ENCODE measurements at regions not wholly inside any gene's neighbourhood (a gene's known extent, or its start where the extent isn't known, plus 50 kb on each side); places are given as distances from the start of the nearest gene placed in this dataset.
A peak's percentile ranks its signal among the peaks of the same experiment; 100 is the strongest.
"Not testable (repeated sequence)": the region's sequence is repeated elsewhere in the genome, so short reads cannot be mapped to it uniquely, and the experiment has no call there.

- DNase-seq: peak in 1 of 2 experiments; percentile 8
These were observed 1224.1 kb upstream of the SEL1L start for GRCh38 chr14:82757776-82758175.

DNA sequence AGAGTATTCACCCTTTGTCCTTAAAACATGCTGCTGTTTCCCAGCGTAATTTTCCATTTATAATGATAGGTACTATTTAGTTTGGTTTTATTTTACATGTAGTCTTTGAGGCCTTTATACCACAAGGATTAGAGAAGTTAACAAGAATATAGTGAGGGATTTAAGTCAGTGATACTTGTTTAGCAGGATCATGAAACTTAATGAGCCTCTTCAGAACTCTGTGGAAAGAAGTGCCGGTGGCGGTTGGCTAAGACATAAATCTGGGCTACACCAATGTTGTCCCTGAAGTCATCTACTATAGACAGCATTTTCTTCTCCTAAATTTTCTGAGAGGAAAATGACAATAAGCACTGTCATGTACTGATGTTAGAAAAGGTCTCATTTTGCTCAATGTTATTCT lies 1226.0 kb upstream of the SEL1L start:
- no peak for DNase-seq

GRCh38 chr14:82766123-82766522 lies 1232.5 kb upstream of the SEL1L start:
- no peak for DNase-seq

DNA sequence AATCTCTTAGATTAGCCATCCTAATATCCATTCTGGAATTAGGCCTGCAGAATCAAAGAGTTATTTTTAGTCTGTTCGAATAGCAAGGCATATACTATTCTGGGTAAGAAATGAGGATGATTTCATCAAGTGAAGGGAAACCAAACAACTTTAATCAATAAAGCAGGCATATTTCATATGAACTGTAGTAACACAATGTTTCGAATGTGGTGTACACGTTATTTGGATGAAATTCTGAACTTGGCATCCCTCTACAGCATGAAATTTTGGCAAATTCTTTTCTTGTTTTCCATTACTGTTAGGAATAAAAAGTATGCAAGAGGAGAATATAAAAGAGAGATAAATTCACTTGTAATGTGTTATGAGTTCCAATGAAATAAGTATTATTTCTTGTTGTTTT lies 1233.3 kb upstream of the SEL1L start:
- DNase-seq: no peak

- no peak for DNase-seq
These were observed 1243.3 kb upstream of the SEL1L start for GRCh38 chr14:82776958-82777357.

- no peak for DNase-seq
These were observed 1244.4 kb upstream of the SEL1L start for GRCh38 chr14:82778008-82778590.

DNA sequence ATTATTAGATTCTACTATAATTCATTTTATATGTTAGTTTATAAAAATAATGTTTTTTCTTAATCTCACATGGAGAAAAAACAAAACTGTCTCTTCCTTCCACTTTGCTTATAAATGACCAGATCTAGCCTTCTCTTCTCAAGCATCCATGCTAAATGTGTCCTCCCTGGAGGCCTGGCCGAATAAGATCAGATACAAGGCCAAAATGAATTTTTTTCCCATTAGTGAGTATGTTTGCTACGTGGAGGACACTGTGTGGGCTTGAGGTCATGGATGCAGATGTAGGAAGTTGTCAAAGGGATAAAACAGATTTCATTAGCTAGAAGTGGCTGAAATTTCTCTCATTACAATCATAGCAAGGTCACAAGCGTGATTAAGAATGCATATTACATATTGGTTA lies 1244.9 kb upstream of the SEL1L start:
- DNase-seq: no peak

GRCh38 chr14:82779301-82779700 lies 1245.6 kb upstream of the SEL1L start:
- DNase-seq: no peak

- no peak for DNase-seq
These were observed 1252.3 kb upstream of the SEL1L start for GRCh38 chr14:82785756-82786482.

DNA sequence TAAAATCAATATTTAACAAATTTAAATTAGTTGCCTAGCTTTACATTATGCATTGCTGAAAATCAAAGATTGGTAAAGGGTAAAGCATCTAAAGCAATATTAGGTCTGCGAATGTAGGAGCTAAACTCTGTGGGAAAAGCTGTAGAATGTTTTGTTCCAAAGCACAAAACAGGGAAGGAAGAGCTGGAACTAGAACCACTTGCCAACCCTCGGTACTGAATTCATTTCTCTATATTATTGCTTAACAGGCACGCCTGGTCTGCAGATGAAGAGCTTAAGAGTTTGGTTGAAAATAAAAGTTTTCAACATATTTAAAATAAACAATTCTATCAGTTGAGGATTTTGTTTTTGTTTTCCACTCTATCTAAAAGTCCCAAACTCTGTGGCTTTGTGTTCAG lies 1252.8 kb upstream of the SEL1L start:
- no peak for DNase-seq

GRCh38 chr14:82796086-82796485 lies 1262.4 kb upstream of the SEL1L start:
- no peak for DNase-seq

GRCh38 chr14:82798276-82798675 lies 1264.6 kb upstream of the SEL1L start:
- DNase-seq: no peak

GRCh38 chr14:82805892-82806825 lies 1272.5 kb upstream of the SEL1L start:
- no peak for DNase-seq

- no peak for DNase-seq
These were observed 1277.6 kb upstream of the SEL1L start for GRCh38 chr14:82811246-82811645.

DNA sequence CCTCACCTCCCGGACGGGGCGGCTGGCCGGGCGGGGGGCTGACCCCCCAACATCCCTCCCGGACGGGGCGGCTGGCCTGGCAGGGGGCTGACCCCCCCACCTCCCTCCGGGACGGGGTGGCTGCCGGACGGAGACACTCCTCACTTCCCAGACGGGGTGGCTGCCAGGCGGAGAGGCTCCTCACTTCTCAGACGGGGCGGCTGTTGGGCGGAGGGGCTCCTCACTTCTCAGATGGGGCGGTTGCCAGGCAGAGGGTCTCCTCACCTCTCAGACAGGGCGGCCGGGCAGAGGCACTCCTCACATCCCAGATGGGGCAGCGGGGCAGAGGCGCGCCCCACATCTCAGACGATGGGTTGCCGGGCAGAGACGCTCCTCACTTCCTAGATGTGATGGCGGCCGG lies 1280.7 kb upstream of the SEL1L start:
- not testable (repeated sequence) for DNase-seq

GRCh38 chr14:82830596-82830995 lies 1296.9 kb upstream of the SEL1L start:
- no peak for DNase-seq

DNA sequence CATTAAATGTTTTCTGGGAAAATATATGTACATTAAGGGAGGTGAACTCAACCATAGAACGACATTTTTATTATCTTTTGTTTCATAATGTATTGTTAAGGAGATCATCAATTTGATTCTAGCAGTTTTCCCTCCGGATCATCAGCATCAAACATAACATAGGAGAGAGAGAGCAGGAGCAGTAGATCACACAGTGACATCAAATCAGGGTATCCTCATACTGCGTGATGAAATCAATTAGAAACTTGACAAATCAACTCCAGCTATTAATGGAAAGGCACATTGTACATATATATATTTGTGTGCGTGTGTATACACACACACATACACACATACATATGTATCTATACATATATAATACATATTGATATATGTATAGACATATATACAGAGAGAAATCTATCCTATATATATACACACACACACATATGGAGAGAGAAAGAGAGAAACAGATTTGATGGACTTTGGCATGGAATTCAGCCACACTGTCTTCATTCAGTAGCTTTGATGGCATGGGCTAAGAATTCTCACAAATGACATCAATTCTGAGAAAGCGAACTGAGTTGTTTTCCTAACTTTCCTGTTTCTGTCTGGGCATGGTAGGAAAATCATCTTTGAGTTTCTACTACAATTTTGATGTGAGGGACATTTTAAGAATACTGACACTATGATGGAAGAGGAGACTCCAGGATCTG lies 1302.8 kb upstream of the SEL1L start:
- DNase-seq: no peak

GRCh38 chr14:82837611-82838140 lies 1304.0 kb upstream of the SEL1L start:
- no peak for DNase-seq

DNA sequence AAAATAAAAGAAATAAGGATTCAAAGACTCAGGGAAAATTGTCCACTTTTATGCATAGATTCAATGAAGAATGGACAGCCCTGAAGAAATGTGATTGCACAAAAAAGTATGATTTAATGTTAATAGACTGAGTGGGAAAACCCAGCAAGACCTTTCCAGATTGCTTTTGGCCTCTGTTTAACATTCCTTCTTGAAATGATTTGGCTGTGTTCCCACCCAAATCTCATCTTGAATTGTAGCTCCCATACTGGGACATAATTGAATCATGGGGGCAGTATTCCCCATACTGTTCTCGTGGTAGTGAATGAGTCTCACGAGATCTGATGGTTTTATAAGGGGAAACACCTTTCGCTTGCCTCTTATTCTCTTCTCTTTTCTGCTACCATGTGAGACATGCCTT lies 1316.9 kb upstream of the SEL1L start:
- no peak for DNase-seq

GRCh38 chr14:82854131-82854530 lies 1320.5 kb upstream of the SEL1L start:
- no peak for DNase-seq

- DNase-seq: no peak
These were observed 1321.2 kb upstream of the SEL1L start for GRCh38 chr14:82854901-82855300.

GRCh38 chr14:82855912-82856391 lies 1322.3 kb upstream of the SEL1L start:
- peak; percentile 40 to 44 for DNase-seq

- no peak for DNase-seq
These were observed 1327.7 kb upstream of the SEL1L start for GRCh38 chr14:82861313-82861712.

Measured in SHP77 (cell line).